CD4-positive, alpha-beta T cell (primary cell): ENCODE measurements at regions not wholly inside any gene's neighbourhood (a gene's known extent, or its start where the extent isn't known, plus 50 kb on each side); places are given as distances from the start of the nearest gene placed in this dataset.

Experiments
- ATAC-seq: fragments of 200-7000 bp; cut with Tn5 transposase; one replicate; pipeline ENCODE4 v1.10.0; 2022; ENCODE audit warnings: mild to moderate bottlenecking; ENCODE audit not compliant: poor library complexity
- CTCF ChIA-PET: fragments of 350-600 bp; sonication (Branson Sonifier 250); formaldehyde crosslinking; loops from one replicate; lab custom pipeline; 2021; ENCODE audit warnings: antibody characterized with exemption, inconsistent platforms; lab: Charles Lee
- POLR2A ChIA-PET: fragments of 350-600 bp; sonication (Branson Sonifier 250); formaldehyde crosslinking; loops from one replicate; lab custom pipeline; 2021; ENCODE audit warnings: antibody characterized with exemption, inconsistent platforms; lab: Charles Lee
- DNase-seq, 14 experiments: peaks; one replicate each; pipeline ENCODE4 v3.0.0-alpha.2; 2013 to 2020; ENCODE audit warnings: mixed read lengths in 2 of 14
- H3K27ac ChIP-seq, 2 donors: one replicate each; pipeline versions ENCODE4 v1.5.1 to v1.7.0; 2013; ENCODE audit warnings: low read length in 2 of 2, low read depth in 1 of 2, mild to moderate bottlenecking in 1 of 2
- H3K27me3 ChIP-seq, 2 experiments: 1 replicate in 1 of 2; 2 replicates in 1 of 2; pipeline versions ENCODE4 v1.6.1 to v1.7.0; 2013; ENCODE audit warnings: low read length in 2 of 2, control low read depth in 1 of 2, mild to moderate bottlenecking in 1 of 2, moderate library complexity in 1 of 2; ENCODE audit not compliant: insufficient read depth in 2 of 2, control insufficient read depth in 1 of 2
- H3K36me3 ChIP-seq: one replicate; pipeline ENCODE4 v1.6.1; 2013; ENCODE audit warnings: low read length, control low read depth; ENCODE audit not compliant: insufficient read depth
- H3K4me1 ChIP-seq: one replicate; pipeline ENCODE4 v1.6.1; 2013; ENCODE audit warnings: low read length, control low read depth; ENCODE audit not compliant: insufficient read depth
- H3K4me3 ChIP-seq: one replicate; pipeline ENCODE4 v1.5.1; 2013; ENCODE audit warnings: mild to moderate bottlenecking, low read length, moderate library complexity
- H3K9me3 ChIP-seq, 2 experiments: 1 replicate in 1 of 2; 2 replicates in 1 of 2; pipeline versions ENCODE4 v1.6.1 to v1.7.0; 2013; ENCODE audit warnings: low read length in 2 of 2, mild to moderate bottlenecking in 2 of 2, control low read depth in 1 of 2, moderate library complexity in 1 of 2; ENCODE audit not compliant: control insufficient read depth in 1 of 2, insufficient read depth in 1 of 2
- H3K27ac Mint-ChIP-seq: one replicate; pipeline ENCODE4 v1.8.0; 2020; ENCODE audit warnings: mixed read lengths
- H3K27me3 Mint-ChIP-seq: one replicate; pipeline ENCODE4 v1.8.0; 2021; ENCODE audit warnings: mixed read lengths
- H3K36me3 Mint-ChIP-seq: one replicate; pipeline ENCODE4 v1.8.0; 2021; ENCODE audit warnings: low read depth, mixed read lengths
- H3K4me1 Mint-ChIP-seq: one replicate; pipeline ENCODE4 v1.8.0; 2021; ENCODE audit warnings: low read depth, mixed read lengths
- H3K4me3 Mint-ChIP-seq: one replicate; pipeline ENCODE4 v1.8.0; 2020; ENCODE audit warnings: mild to moderate bottlenecking, mixed read lengths
- H3K9me3 Mint-ChIP-seq: one replicate; pipeline ENCODE4 v1.8.0; 2020; ENCODE audit warnings: mixed read lengths
- intact Hi-C, 2 experiments: fragments of 100-400 bp; cut with DNase I in 1 of 2; cut with micrococcal nuclease in 1 of 2; formaldehyde crosslinking; loops; one replicate each; pipeline versions ENCODE4 v1.15.1 to v1.9.0; 2023 to 2025; cut with DNase I, micrococcal nuclease
- TF ChIP-seq, protein P1 (sequence below): fragments of 200-600 bp; IDR thresholded peaks from one replicate; pipeline ENCODE4 v1.8.0; 2022; ENCODE audit warnings: antibody characterized with exemption, mild to moderate bottlenecking

DNA sequence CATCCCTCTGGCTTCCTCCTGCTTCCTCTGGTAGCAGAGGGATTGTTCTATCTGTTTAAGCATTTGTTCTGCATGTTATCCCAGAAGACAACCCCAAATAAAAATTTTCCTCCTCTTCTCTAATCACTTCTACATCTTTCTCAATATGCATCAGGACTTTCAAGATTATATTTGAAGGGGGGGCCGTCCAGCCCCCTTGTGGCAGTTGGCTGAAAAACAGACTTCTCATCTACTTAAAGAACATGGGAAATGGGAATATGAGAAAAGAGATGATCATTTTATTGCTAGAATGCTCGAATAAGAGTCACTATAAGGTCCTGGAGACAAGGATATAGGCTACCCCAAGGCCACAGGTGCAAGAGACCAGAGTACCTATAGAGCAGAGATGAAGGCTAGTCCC is 466.0 kb downstream of the REEP3 start:
- Histone ChIP-seq H3K4me1 (no peaks in the 10 kb centered on the region), H3K4me3 (no peak overlapping the region), H3K27me3 (peaks cover 0 to 2% of the 10 kb centered on the region in 2 experiments), H3K36me3 (no peaks in the 10 kb centered on the region), H3K27ac (no peak overlapping the region), H3K9me3 (peaks cover 0 to 4% of the 10 kb centered on the region in 2 experiments)
- Mint-ChIP-seq H3K4me3 (no peak overlapping the region), H3K36me3 (no peaks in the 10 kb centered on the region), H3K9me3 (no peaks in the 10 kb centered on the region), H3K27ac (no peak overlapping the region), H3K4me1 (no peaks in the 10 kb centered on the region), H3K27me3 (peaks cover 15% of the 10 kb centered on the region)
- DNase-seq (no peak), ATAC-seq (no peak)
- ChIA-PET POLR2A (no interaction called here), CTCF (no interaction called here)
- TF ChIP-seq, protein P1, sequence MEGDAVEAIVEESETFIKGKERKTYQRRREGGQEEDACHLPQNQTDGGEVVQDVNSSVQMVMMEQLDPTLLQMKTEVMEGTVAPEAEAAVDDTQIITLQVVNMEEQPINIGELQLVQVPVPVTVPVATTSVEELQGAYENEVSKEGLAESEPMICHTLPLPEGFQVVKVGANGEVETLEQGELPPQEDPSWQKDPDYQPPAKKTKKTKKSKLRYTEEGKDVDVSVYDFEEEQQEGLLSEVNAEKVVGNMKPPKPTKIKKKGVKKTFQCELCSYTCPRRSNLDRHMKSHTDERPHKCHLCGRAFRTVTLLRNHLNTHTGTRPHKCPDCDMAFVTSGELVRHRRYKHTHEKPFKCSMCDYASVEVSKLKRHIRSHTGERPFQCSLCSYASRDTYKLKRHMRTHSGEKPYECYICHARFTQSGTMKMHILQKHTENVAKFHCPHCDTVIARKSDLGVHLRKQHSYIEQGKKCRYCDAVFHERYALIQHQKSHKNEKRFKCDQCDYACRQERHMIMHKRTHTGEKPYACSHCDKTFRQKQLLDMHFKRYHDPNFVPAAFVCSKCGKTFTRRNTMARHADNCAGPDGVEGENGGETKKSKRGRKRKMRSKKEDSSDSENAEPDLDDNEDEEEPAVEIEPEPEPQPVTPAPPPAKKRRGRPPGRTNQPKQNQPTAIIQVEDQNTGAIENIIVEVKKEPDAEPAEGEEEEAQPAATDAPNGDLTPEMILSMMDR = no peak
- intact Hi-C loops = no loop called here

DNA sequence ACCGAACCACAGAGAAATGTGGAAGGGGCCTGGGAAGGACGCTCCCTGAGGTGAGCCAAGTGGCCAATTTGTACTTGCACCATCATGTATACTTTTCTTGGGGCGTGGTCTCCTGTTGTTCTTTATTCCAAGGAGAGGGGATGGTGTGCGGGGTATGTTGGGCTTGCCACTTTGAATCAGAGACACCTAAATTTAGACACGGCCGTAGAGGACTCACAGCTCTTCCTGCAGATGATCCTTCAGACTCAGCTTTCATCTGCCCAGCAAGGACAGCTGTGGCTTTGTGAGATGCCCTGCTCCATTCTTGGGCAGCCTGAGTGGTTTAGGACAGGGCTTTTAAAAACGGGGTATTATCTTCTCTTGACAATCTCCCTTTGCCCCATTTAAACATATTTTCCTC is 473.2 kb downstream of the REEP3 start:
- no peaks in the 10 kb centered on the region for H3K4me1 Mint-ChIP-seq
- CTCF ChIA-PET = no interaction called here

DNA sequence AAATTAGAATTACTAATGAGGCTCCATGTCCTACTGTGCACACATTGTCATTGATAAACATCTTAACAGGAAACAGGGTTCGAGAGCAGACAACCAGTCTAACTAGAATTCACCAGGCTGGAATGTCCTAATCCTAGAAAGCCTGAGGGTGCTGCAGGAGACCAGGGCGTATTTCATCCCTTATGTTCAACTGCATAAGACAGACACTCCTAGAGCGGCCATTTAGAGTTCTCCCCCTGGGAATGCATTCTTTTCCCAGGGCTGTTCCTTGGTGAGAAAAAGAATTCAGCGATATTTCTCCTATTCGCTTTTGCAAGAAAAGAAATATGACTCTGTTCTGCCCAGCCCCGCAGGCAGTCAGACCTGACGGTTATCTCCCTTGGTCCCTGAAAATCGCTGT is 486.0 kb downstream of the REEP3 start:
- intact Hi-C loops = no loop called here
- Histone ChIP-seq H3K9me3 (peaks cover 0 to 4% of the 10 kb centered on the region in 2 experiments), H3K4me3 (no peak overlapping the region), H3K27me3 (no peaks in the 10 kb centered on the region), H3K36me3 (no peaks in the 10 kb centered on the region), H3K4me1 (no peaks in the 10 kb centered on the region), H3K27ac (no peak overlapping the region)
- Mint-ChIP-seq H3K27me3 (no peaks in the 10 kb centered on the region), H3K9me3 (peaks cover 7% of the 10 kb centered on the region), H3K36me3 (no peaks in the 10 kb centered on the region), H3K27ac (no peak overlapping the region), H3K4me1 (no peaks in the 10 kb centered on the region), H3K4me3 (no peak overlapping the region)
- TF ChIP-seq, protein P1 = no peak
- DNase-seq = no peak
- ATAC-seq = no peak
- ChIA-PET CTCF (no interaction called here), POLR2A (no interaction called here)

More for the DNA sequence above, 473.2 kb downstream of the REEP3 start:
- no peak overlapping the region for H3K27ac ChIP-seq
- H3K4me3 ChIP-seq = no peak overlapping the region
- POLR2A ChIA-PET = no interaction called here
- peaks cover 5 to 8% of the 10 kb centered on the region in 2 experiments for H3K9me3 ChIP-seq
- peaks cover 6% of the 10 kb centered on the region for H3K9me3 Mint-ChIP-seq
- H3K4me3 Mint-ChIP-seq = no peak overlapping the region
- H3K4me1 ChIP-seq = no peaks in the 10 kb centered on the region
- intact Hi-C loops = no loop called here
- TF ChIP-seq, protein P1 = no peak
- ATAC-seq = no peak
- no peak overlapping the region for H3K27ac Mint-ChIP-seq
- no peaks in the 10 kb centered on the region for H3K27me3 Mint-ChIP-seq
- no peaks in the 10 kb centered on the region for H3K36me3 Mint-ChIP-seq
- H3K27me3 ChIP-seq = no peaks in the 10 kb centered on the region
- DNase-seq = no peak
- no peaks in the 10 kb centered on the region for H3K36me3 ChIP-seq
